ENCODE measurements at regions not wholly inside any gene's neighbourhood (a gene's known extent, or its start where the extent isn't known, plus 50 kb on each side); places are given as distances from the start of the nearest gene placed in this dataset.

- no peak overlapping the region for H3K4me3 ChIP-seq
- peaks cover 4 to 12% (median 6%) of the 10 kb centered on the region in 4 donors for H3K4me1 ChIP-seq
- WGBS, 2 donors = 31 to 56% methylated on average over 2 of the region's 2 CpGs
- no peaks in the 10 kb centered on the region for H3K9me3 ChIP-seq
- ATAC-seq (ENCODE audit: low FRiP score in 2 of 2) (peak in 1 of 2 donors; percentile 35), DNase-seq (no peak)
- H3K27ac ChIP-seq = peak overlapping the region in 1 of 4 donors; percentile 21
- TF ChIP-seq, protein P1, sequence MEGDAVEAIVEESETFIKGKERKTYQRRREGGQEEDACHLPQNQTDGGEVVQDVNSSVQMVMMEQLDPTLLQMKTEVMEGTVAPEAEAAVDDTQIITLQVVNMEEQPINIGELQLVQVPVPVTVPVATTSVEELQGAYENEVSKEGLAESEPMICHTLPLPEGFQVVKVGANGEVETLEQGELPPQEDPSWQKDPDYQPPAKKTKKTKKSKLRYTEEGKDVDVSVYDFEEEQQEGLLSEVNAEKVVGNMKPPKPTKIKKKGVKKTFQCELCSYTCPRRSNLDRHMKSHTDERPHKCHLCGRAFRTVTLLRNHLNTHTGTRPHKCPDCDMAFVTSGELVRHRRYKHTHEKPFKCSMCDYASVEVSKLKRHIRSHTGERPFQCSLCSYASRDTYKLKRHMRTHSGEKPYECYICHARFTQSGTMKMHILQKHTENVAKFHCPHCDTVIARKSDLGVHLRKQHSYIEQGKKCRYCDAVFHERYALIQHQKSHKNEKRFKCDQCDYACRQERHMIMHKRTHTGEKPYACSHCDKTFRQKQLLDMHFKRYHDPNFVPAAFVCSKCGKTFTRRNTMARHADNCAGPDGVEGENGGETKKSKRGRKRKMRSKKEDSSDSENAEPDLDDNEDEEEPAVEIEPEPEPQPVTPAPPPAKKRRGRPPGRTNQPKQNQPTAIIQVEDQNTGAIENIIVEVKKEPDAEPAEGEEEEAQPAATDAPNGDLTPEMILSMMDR (IDR thresholded peaks at IDR 0.05) = no peak
- TF ChIP-seq EP300 (IDR thresholded peaks at IDR 0.05) (no peak), POLR2A (IDR thresholded peaks at IDR 0.05) (no peak), POLR2AphosphoS5 (IDR thresholded peaks at IDR 0.05) (no peak)
- no peaks in the 10 kb centered on the region for H3K36me3 ChIP-seq
- H3K27me3 ChIP-seq = no peaks in the 10 kb centered on the region
These were observed 370.8 kb downstream of the GADD45G start for GRCh38 chr9:89975630-89976029.

- no peaks in the 10 kb centered on the region for H3K9me3 ChIP-seq
- H3K27ac ChIP-seq = no peak overlapping the region
- no peak overlapping the region for H3K4me3 ChIP-seq
- H3K36me3 ChIP-seq = no peaks in the 10 kb centered on the region
- DNase-seq = no peak
- TF ChIP-seq POLR2A (IDR thresholded peaks at IDR 0.05) = no peak
- TF ChIP-seq, protein P1 (IDR thresholded peaks at IDR 0.05) = peak in 4 of 6 experiments; percentile 32 to 50 (median 45)
- no peaks in the 10 kb centered on the region for H3K27me3 ChIP-seq
- 17 to 21% methylated on average over 4 of the region's 4 CpGs for WGBS, 2 donors
- peaks cover 4 to 12% (median 6%) of the 10 kb centered on the region in 4 donors for H3K4me1 ChIP-seq
- no peak for ATAC-seq (ENCODE audit: low FRiP score in 2 of 2)
These were observed 373.4 kb downstream of the GADD45G start for GRCh38 chr9:89978185-89978584.

DNA sequence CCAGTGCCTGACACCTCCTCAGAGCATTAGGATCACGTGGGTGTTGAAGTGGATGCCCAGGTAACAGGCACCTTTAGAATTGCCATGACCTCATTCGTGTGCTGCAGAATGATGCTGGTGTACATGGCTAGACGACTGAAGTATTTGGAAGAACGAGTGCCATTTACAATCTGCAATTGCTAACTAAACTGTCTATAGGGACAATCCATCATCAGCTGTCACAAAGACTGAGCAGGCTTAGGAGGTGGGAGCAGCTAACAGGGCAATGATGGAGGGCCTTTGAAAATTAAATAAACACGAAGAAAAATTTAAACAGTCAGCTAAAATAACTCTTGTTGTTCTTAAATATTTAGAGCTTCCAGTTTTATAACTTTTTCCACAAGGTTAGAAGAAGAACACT is 375.8 kb downstream of the GADD45G start:
- no peak overlapping the region for H3K27ac ChIP-seq
- DNase-seq = no peak
- H3K4me3 ChIP-seq = no peak overlapping the region
- no peaks in the 10 kb centered on the region for H3K9me3 ChIP-seq
- ATAC-seq (ENCODE audit: low FRiP score in 2 of 2) = no peak
- no peak for TF ChIP-seq EP300 (IDR thresholded peaks at IDR 0.05)
- no peak for TF ChIP-seq POLR2AphosphoS5 (IDR thresholded peaks at IDR 0.05)
- TF ChIP-seq, protein P1 (IDR thresholded peaks at IDR 0.05) = no peak
- TF ChIP-seq POLR2A (IDR thresholded peaks at IDR 0.05) = no peak
- peaks cover 2 to 5% (median 3%) of the 10 kb centered on the region in 4 donors for H3K4me1 ChIP-seq
- no peaks in the 10 kb centered on the region for H3K36me3 ChIP-seq
- 61 to 62% methylated on average over 5 of the region's 5 CpGs for WGBS, 2 donors
- no peaks in the 10 kb centered on the region for H3K27me3 ChIP-seq

DNA sequence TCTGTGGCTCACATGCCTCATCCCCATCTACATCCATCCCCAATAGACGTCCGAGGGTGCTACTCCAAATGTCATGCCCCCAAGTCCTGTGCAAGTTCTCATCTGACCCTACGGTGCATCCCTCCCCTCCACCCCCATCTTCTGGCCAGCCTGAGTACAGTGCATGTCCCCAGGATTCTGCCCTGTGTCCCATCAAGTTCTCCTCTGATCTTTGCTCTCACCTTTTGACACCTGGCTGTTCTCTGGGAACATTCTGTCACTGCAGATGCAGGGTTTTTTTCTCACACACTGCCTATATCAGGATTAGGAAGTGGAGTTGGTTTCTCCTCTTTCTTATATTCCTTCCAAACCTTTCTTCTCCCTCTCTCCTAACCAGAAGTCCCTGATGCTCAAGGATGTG is 377.2 kb downstream of the GADD45G start:
- Histone ChIP-seq H3K27ac (no peak overlapping the region), H3K9me3 (no peaks in the 10 kb centered on the region), H3K4me3 (no peak overlapping the region), H3K4me1 (peaks cover 0 to 5% (median 0%) of the 10 kb centered on the region in 4 donors), H3K27me3 (no peaks in the 10 kb centered on the region), H3K36me3 (no peaks in the 10 kb centered on the region)
- peak in 1 of 2 donors; percentile 32 for ATAC-seq (ENCODE audit: low FRiP score in 2 of 2)
- no peak for DNase-seq
- 88 to 94% methylated on average over 3 of the region's 3 CpGs for WGBS, 2 donors
- TF ChIP-seq EP300 (IDR thresholded peaks at IDR 0.05) (no peak), POLR2A (IDR thresholded peaks at IDR 0.05) (no peak), POLR2AphosphoS5 (IDR thresholded peaks at IDR 0.05) (no peak)
- TF ChIP-seq, protein P1 (IDR thresholded peaks at IDR 0.05) = no peak

DNA sequence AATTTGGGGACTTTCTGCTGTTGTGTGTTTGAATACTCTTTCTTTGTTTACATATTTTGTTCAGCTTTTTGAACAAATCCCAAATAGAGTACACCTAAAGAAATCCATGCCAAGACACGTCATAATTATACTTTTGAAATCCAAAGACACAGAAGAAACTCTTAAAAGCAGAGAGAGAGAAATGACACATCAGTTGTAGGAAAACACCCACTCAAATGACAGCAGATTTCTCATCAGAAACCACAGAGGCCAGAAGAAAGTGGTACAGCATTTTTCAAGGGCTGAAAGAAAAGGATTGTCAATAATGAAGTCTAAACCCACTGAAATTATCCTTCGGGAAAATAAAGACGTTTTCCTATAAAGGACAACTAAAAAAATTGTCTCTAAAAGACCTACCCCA is 378.6 kb downstream of the GADD45G start:
- Histone ChIP-seq H3K27ac (no peak overlapping the region), H3K27me3 (no peaks in the 10 kb centered on the region), H3K4me3 (no peak overlapping the region), H3K4me1 (no peaks in the 10 kb centered on the region), H3K9me3 (no peaks in the 10 kb centered on the region), H3K36me3 (no peaks in the 10 kb centered on the region)
- ATAC-seq (ENCODE audit: low FRiP score in 2 of 2) (no peak), DNase-seq (no peak)
- TF ChIP-seq POLR2A (IDR thresholded peaks at IDR 0.05) (no peak), EP300 (IDR thresholded peaks at IDR 0.05) (no peak), POLR2AphosphoS5 (IDR thresholded peaks at IDR 0.05) (no peak)
- TF ChIP-seq, protein P1 (IDR thresholded peaks at IDR 0.05) = no peak
- 78 to 80% methylated on average over 3 of the region's 3 CpGs for WGBS, 2 donors

Data from upper lobe of left lung (tissue), 6 donors.